ENCODE measurements at regions not wholly inside any gene's neighbourhood (a gene's known extent, or its start where the extent isn't known, plus 50 kb on each side); places are given as distances from the start of the nearest gene placed in this dataset.

GRCh38 chr4:11196927-11197522 is 231.7 kb downstream of the HS3ST1 start:
- Histone ChIP-seq H3K27ac (no peak overlapping the region), H3K4me3 (no peak overlapping the region), H3K4me1 (no peaks in the 10 kb centered on the region), H3K36me3 (no peaks in the 10 kb centered on the region), H3K9me3 (no peaks in the 10 kb centered on the region), H3K27me3 (no peaks in the 10 kb centered on the region)
- DNase-seq (ENCODE audit: extremely low spot score in 2 of 2): no peak
- intact Hi-C loops (cut with DNase I): no loop called here
- TF ChIP-seq CTCF (IDR thresholded peaks at IDR 0.05): no peak
- TF ChIP-seq POLR2AphosphoS5 (IDR thresholded peaks at IDR 0.05; ENCODE audit: insufficient read depth in 1 of 2, low read depth in 1 of 2): no peak
- no peak for TF ChIP-seq POLR2A (IDR thresholded peaks at IDR 0.05)

- Histone ChIP-seq H3K36me3 (no peaks in the 10 kb centered on the region), H3K4me3 (no peak overlapping the region), H3K4me1 (no peaks in the 10 kb centered on the region), H3K27me3 (no peaks in the 10 kb centered on the region), H3K9me3 (no peaks in the 10 kb centered on the region), H3K27ac (no peak overlapping the region)
- intact Hi-C loops (cut with DNase I): no loop called here
- TF ChIP-seq CTCF (IDR thresholded peaks at IDR 0.05): no peak
- TF ChIP-seq POLR2A (IDR thresholded peaks at IDR 0.05): no peak
- TF ChIP-seq POLR2AphosphoS5 (IDR thresholded peaks at IDR 0.05; ENCODE audit: insufficient read depth in 1 of 2, low read depth in 1 of 2): no peak
- DNase-seq (ENCODE audit: extremely low spot score in 2 of 2): no peak
Observed at GRCh38 chr4:11194431-11194830, 234.3 kb downstream of the HS3ST1 start.

GRCh38 chr4:11189756-11190155 is 238.9 kb downstream of the HS3ST1 start:
- H3K4me3 ChIP-seq: no peak overlapping the region
- no peaks in the 10 kb centered on the region for H3K9me3 ChIP-seq
- H3K27ac ChIP-seq: no peak overlapping the region
- TF ChIP-seq POLR2A (IDR thresholded peaks at IDR 0.05): no peak
- no peak for TF ChIP-seq CTCF (IDR thresholded peaks at IDR 0.05)
- TF ChIP-seq POLR2AphosphoS5 (IDR thresholded peaks at IDR 0.05; ENCODE audit: insufficient read depth in 1 of 2, low read depth in 1 of 2): no peak
- H3K27me3 ChIP-seq: no peaks in the 10 kb centered on the region
- intact Hi-C loops (cut with DNase I): no loop called here
- DNase-seq (ENCODE audit: extremely low spot score in 2 of 2): no peak
- no peaks in the 10 kb centered on the region for H3K36me3 ChIP-seq
- no peaks in the 10 kb centered on the region for H3K4me1 ChIP-seq

- H3K4me1 ChIP-seq: no peaks in the 10 kb centered on the region
- TF ChIP-seq POLR2AphosphoS5 (IDR thresholded peaks at IDR 0.05; ENCODE audit: insufficient read depth in 1 of 2, low read depth in 1 of 2) (no peak), CTCF (IDR thresholded peaks at IDR 0.05) (no peak)
- H3K36me3 ChIP-seq: no peaks in the 10 kb centered on the region
- H3K4me3 ChIP-seq: no peak overlapping the region
- H3K9me3 ChIP-seq: no peaks in the 10 kb centered on the region
- intact Hi-C loops (cut with DNase I): no loop called here
- DNase-seq (ENCODE audit: extremely low spot score in 2 of 2): no peak
- H3K27me3 ChIP-seq: no peaks in the 10 kb centered on the region
- no peak overlapping the region for H3K27ac ChIP-seq
Observed at GRCh38 chr4:11183356-11183740, 245.3 kb downstream of the HS3ST1 start.

GRCh38 chr4:11182586-11183355 is 245.9 kb downstream of the HS3ST1 start:
- TF ChIP-seq POLR2A (IDR thresholded peaks at IDR 0.05) (no peak), POLR2AphosphoS5 (IDR thresholded peaks at IDR 0.05; ENCODE audit: insufficient read depth in 1 of 2, low read depth in 1 of 2) (no peak)
- Histone ChIP-seq H3K4me1 (no peaks in the 10 kb centered on the region), H3K27me3 (no peaks in the 10 kb centered on the region), H3K36me3 (no peaks in the 10 kb centered on the region), H3K4me3 (no peak overlapping the region), H3K27ac (no peak overlapping the region), H3K9me3 (no peaks in the 10 kb centered on the region)
- DNase-seq (ENCODE audit: extremely low spot score in 2 of 2): no peak
- intact Hi-C loops (cut with DNase I): no loop called here
